Caco-2 (cell line): ENCODE measurements at regions not wholly inside any gene's neighbourhood (a gene's known extent, or its start where the extent isn't known, plus 50 kb on each side); places are given as distances from the start of the nearest gene placed in this dataset.

Experiments used
- BruUV-seq: library from RNA; stranded (reverse); fragments of 400-500 nt; replicated peaks from 2 replicates; lab custom pipeline; 2021; lab: Mats Ljungman, UMichigan
- CTCF ChIA-PET: fragments of 300-600 bp; sonication (Branson Sonifier 250); formaldehyde crosslinking; loops from one replicate; lab custom pipeline; 2022; ENCODE audit warnings: antibody characterized with exemption; lab: Charles Lee
- POLR2A ChIA-PET: fragments of 300-600 bp; sonication (Branson Sonifier 250); formaldehyde crosslinking; loops from one replicate; lab custom pipeline; 2022; ENCODE audit warnings: antibody characterized with exemption; lab: Charles Lee
- DNase-seq, 2 experiments: peaks; one replicate each; pipeline versions ENCODE4 v3.0.0 to v3.0.0-alpha.2; 2020 to 2022
- H3K27me3 ChIP-seq: replicated peaks from 2 replicates; pipeline ENCODE4 v1.6.0; 2011; ENCODE audit warnings: low read length; ENCODE audit not compliant: control insufficient read depth, insufficient read depth
- H3K36me3 ChIP-seq: 2 replicates; pipeline ENCODE4 v1.5.1; 2011; ENCODE audit warnings: low read length; ENCODE audit not compliant: control insufficient read depth, insufficient read depth
- H3K4me1 ChIP-seq: fragments of 250-450 bp; sonication (Bioruptor Pico); 2 replicates; pipeline ENCODE4 v1.5.1; 2020; ENCODE audit warnings: mild to moderate bottlenecking
- H3K4me3 ChIP-seq: 2 replicates; pipeline ENCODE4 v1.5.1; 2011; ENCODE audit warnings: low read depth, mild to moderate bottlenecking, control low read depth, low read length
- H3K9me3 ChIP-seq: fragments of 250-450 bp; sonication (Bioruptor Pico); 2 replicates; pipeline ENCODE4 v1.5.1; 2020; ENCODE audit warnings: mild to moderate bottlenecking, moderate library complexity
- H3K27ac Mint-ChIP-seq: one replicate; pipeline ENCODE4 v1.8.0; 2022; ENCODE audit warnings: mixed read lengths; ENCODE audit not compliant: unreplicated experiment
- H3K27me3 Mint-ChIP-seq: one replicate; pipeline ENCODE4 v1.8.0; 2022; ENCODE audit warnings: mixed read lengths; ENCODE audit not compliant: insufficient read depth, unreplicated experiment
- H3K36me3 Mint-ChIP-seq: one replicate; pipeline ENCODE4 v1.8.0; 2022; ENCODE audit warnings: mild to moderate bottlenecking, mixed read lengths; ENCODE audit not compliant: insufficient read depth, unreplicated experiment
- H3K4me1 Mint-ChIP-seq: one replicate; pipeline ENCODE4 v1.8.0; 2022; ENCODE audit warnings: low read depth, mixed read lengths; ENCODE audit not compliant: unreplicated experiment
- H3K4me3 Mint-ChIP-seq: one replicate; pipeline ENCODE4 v1.8.0; 2022; ENCODE audit warnings: mild to moderate bottlenecking, moderate library complexity, mixed read lengths; ENCODE audit not compliant: unreplicated experiment
- H3K9me3 Mint-ChIP-seq: one replicate; pipeline ENCODE4 v1.8.0; 2022; ENCODE audit warnings: mixed read lengths; ENCODE audit not compliant: unreplicated experiment
- intact Hi-C: fragments of 100-400 bp; cut with micrococcal nuclease; formaldehyde crosslinking; loops from one replicate; pipeline ENCODE4 v1.10.0; 2022; ENCODE audit not compliant: unreplicated experiment
- TF ChIP-seq, protein P1 (sequence below), 2 experiments: fragments of 200-600 bp in 1 of 2; IDR thresholded peaks; 1 replicate in 1 of 2; 2 replicates in 1 of 2; pipeline versions ENCODE4 v1.5.1 to v1.8.0; 2011 to 2022; ENCODE audit warnings: antibody characterized with exemption in 1 of 2, control low read depth in 1 of 2, inconsistent platforms in 1 of 2, low read depth in 1 of 2, low read length in 1 of 2, mild to moderate bottlenecking in 1 of 2, moderate library complexity in 1 of 2; ENCODE audit not compliant: insufficient read depth in 1 of 2, severe bottlenecking in 1 of 2, unreplicated experiment in 1 of 2

DNA sequence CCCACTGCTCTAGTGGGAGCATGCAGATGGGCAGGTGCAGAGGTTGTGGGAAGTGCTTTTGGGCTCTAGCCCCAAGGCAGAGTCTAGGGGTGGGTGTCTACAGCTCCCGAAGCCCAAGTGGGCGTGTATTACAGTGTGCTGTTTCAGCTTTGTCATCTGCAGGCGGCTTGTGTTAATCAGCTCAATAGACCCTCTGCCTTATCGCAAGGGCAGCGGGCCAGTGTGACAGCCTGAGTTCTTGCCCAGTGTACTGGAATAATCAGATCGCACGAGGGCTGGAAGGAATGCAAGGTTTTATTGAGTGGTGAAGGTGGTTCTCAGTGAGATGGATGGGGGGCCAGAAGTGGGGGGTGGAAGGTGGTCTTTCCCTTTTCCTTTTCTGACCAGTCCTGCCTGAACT is 529.4 kb upstream of the AMOT start:
- Histone ChIP-seq H3K4me1 (no peaks in the 10 kb centered on the region), H3K27me3 (no peaks in the 10 kb centered on the region), H3K4me3 (no peak overlapping the region), H3K9me3 (no peaks in the 10 kb centered on the region), H3K36me3 (no peaks in the 10 kb centered on the region)
- no TSS peak for BruUV-seq
- TF ChIP-seq, protein P1, sequence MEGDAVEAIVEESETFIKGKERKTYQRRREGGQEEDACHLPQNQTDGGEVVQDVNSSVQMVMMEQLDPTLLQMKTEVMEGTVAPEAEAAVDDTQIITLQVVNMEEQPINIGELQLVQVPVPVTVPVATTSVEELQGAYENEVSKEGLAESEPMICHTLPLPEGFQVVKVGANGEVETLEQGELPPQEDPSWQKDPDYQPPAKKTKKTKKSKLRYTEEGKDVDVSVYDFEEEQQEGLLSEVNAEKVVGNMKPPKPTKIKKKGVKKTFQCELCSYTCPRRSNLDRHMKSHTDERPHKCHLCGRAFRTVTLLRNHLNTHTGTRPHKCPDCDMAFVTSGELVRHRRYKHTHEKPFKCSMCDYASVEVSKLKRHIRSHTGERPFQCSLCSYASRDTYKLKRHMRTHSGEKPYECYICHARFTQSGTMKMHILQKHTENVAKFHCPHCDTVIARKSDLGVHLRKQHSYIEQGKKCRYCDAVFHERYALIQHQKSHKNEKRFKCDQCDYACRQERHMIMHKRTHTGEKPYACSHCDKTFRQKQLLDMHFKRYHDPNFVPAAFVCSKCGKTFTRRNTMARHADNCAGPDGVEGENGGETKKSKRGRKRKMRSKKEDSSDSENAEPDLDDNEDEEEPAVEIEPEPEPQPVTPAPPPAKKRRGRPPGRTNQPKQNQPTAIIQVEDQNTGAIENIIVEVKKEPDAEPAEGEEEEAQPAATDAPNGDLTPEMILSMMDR (IDR thresholded peaks at IDR 0.05; ENCODE audit: insufficient read depth in 1 of 2, low read depth in 1 of 2, low read length in 1 of 2, severe bottlenecking in 1 of 2, unreplicated experiment in 1 of 2), result no peak
- H3K9me3 Mint-ChIP-seq, result no peaks in the 10 kb centered on the region
- intact Hi-C loops, result no loop called here
- ChIA-PET POLR2A (no interaction called here), CTCF (no interaction called here)
- no peaks in the 10 kb centered on the region for H3K4me1 Mint-ChIP-seq
- no peaks in the 10 kb centered on the region for H3K36me3 Mint-ChIP-seq
- H3K27me3 Mint-ChIP-seq, result no peaks in the 10 kb centered on the region
- DNase-seq, result no peak
- no peak overlapping the region for H3K4me3 Mint-ChIP-seq
- no peak overlapping the region for H3K27ac Mint-ChIP-seq

DNA sequence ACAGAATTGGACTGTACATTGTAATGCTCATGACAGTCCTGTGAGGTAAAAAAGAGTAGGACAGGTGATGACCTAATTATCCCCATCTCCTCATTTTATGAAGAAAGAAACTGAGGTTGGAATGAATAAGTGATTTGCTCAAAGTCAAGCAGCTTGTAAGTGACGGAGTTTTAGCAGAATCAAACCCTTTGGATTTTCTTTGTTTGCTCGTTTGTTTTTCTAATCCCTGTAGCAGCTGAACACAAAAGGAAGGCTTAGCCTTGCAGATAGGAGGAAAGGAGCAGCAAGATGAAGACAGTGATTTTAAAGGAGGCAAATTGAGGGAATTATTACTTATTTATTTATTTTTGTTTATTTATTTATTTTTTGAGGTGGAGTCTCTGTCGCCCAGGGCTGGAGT is 528.4 kb upstream of the AMOT start:
- no peaks in the 10 kb centered on the region for H3K4me1 Mint-ChIP-seq
- DNase-seq, result no peak
- H3K27me3 Mint-ChIP-seq, result no peaks in the 10 kb centered on the region
- no TSS peak for BruUV-seq
- ChIA-PET CTCF (no interaction called here), POLR2A (no interaction called here)
- peaks cover 2% of the 10 kb centered on the region for H3K9me3 Mint-ChIP-seq
- no peak overlapping the region for H3K4me3 Mint-ChIP-seq
- no peaks in the 10 kb centered on the region for H3K27me3 ChIP-seq
- no peaks in the 10 kb centered on the region for H3K4me1 ChIP-seq
- TF ChIP-seq, protein P1 (IDR thresholded peaks at IDR 0.05; ENCODE audit: insufficient read depth in 1 of 2, low read depth in 1 of 2, low read length in 1 of 2, severe bottlenecking in 1 of 2, unreplicated experiment in 1 of 2), result no peak
- intact Hi-C loops, result no loop called here
- H3K27ac Mint-ChIP-seq, result no peak overlapping the region
- H3K36me3 Mint-ChIP-seq, result no peaks in the 10 kb centered on the region
- no peak overlapping the region for H3K4me3 ChIP-seq
- no peaks in the 10 kb centered on the region for H3K9me3 ChIP-seq
- H3K36me3 ChIP-seq, result no peaks in the 10 kb centered on the region

DNA sequence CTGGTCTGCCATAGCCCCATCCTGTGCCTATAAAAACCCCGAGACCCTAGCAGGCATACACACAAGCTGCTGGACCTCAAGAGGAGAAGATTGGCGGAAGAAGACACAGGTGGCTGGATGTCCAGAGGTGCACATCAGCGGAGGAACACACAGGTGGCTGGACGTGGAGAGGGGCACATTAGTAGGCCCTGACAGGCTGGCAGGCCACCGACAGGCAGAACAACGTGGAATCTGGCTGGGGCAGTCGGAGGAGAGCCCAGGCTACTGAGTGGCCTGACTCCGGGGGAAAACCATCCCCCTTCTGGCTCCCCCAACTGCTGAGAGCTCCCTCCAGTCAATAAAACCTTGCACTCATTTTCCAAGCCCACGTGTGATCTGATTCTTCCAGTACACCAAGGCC is 512.5 kb upstream of the AMOT start:
- H3K4me1 ChIP-seq, result no peaks in the 10 kb centered on the region
- intact Hi-C loops, result no loop called here
- Mint-ChIP-seq H3K4me3 (no peak overlapping the region), H3K4me1 (no peaks in the 10 kb centered on the region), H3K27me3 (no peaks in the 10 kb centered on the region), H3K27ac (no peak overlapping the region), H3K36me3 (no peaks in the 10 kb centered on the region), H3K9me3 (no peaks in the 10 kb centered on the region)
- DNase-seq, result no peak
- ChIA-PET CTCF (interaction anchor here (0.6 kb wide), 1 partner anchor 338 kb away, joined by 3 read pairs; no protein-coding TSS in a partner anchor), POLR2A (no interaction called here)
- H3K36me3 ChIP-seq, result no peaks in the 10 kb centered on the region
- no peaks in the 10 kb centered on the region for H3K27me3 ChIP-seq
- no TSS peak for BruUV-seq
- TF ChIP-seq, protein P1 (IDR thresholded peaks at IDR 0.05; ENCODE audit: insufficient read depth in 1 of 2, low read depth in 1 of 2, low read length in 1 of 2, severe bottlenecking in 1 of 2, unreplicated experiment in 1 of 2), result no peak
- H3K4me3 ChIP-seq, result no peak overlapping the region
- no peaks in the 10 kb centered on the region for H3K9me3 ChIP-seq
